HCT116 (cell line): ENCODE measurements at regions not wholly inside any gene's neighbourhood (a gene's known extent, or its start where the extent isn't known, plus 50 kb on each side); places are given as distances from the start of the nearest gene placed in this dataset.

Experiments used
- ATAC-seq: fragments of 200-7000 bp; cut with Tn5 transposase; 2 replicates; pipeline ENCODE4 v1.9.1; 2020; ENCODE audit warnings: mild to moderate bottlenecking, moderate library complexity
- BruUV-seq: library from RNA; stranded (reverse); fragments of 400-500 nt; replicated peaks from 2 replicates; lab custom pipeline; 2021; lab: Mats Ljungman, UMichigan
- CTCF ChIA-PET: fragments of 300-600 bp; sonication (Branson Sonifier 250); formaldehyde crosslinking; loops from one replicate; lab custom pipeline; 2021; ENCODE audit warnings: antibody characterized with exemption; lab: Charles Lee
- POLR2A ChIA-PET: fragments of 300-600, 350-600 bp; sonication (Branson Sonifier 250); formaldehyde crosslinking; loops from one replicate; lab custom pipeline; 2021; ENCODE audit warnings: antibody characterized with exemption; lab: Charles Lee
- RAD21 ChIA-PET, 2 experiments: fragments of 300-600 bp; sonication (Branson Sonifier 250); formaldehyde crosslinking; loops; one replicate each; lab custom pipeline; 2023; ENCODE audit warnings: low total read pairs in 2 of 2; ENCODE audit not compliant: uncharacterized antibody in 2 of 2, unreplicated experiment in 2 of 2, low non-redundant PET in 1 of 2; lab: Charles Lee
- DNase-seq: peaks from one replicate; pipeline ENCODE4 v3.0.0-alpha.2; 2010; ENCODE audit warnings: low read depth, low spot score
- H2AFZ ChIP-seq: fragments of 200-600 bp; shearing (Covaris generic), sonication (generic); 2 replicates; pipeline ENCODE4 v1.6.1; 2017; ENCODE audit warnings: low read depth, mixed run types, mixed read lengths, antibody characterized with exemption, low read length; ENCODE audit not compliant: poor library complexity, severe bottlenecking
- H3K27ac ChIP-seq: 2 replicates; pipeline ENCODE4 v1.5.1; 2012; ENCODE audit warnings: low read depth, low read length
- H3K27me3 ChIP-seq: fragments of 200-600 bp; sonication (generic); 2 replicates; pipeline ENCODE4 v1.6.1; 2016; ENCODE audit warnings: mixed run types, low read length, mixed read lengths; ENCODE audit not compliant: insufficient read depth
- H3K36me3 ChIP-seq, 2 experiments: fragments of 200-500 bp in 1 of 2; fragments of 200-600 bp in 1 of 2; sonication (Bioruptor generic) in 1 of 2; sonication (generic) in 1 of 2; 2 replicates each; pipeline versions ENCODE4 v1.5.1 to v1.6.1; 2014 to 2016; ENCODE audit warnings: low read length in 2 of 2, inconsistent platforms in 1 of 2, mixed read lengths in 1 of 2, mixed run types in 1 of 2; ENCODE audit not compliant: insufficient read depth in 2 of 2, control insufficient read depth in 1 of 2
- H3K4me1 ChIP-seq, 2 experiments: fragments of 200-600 bp in 1 of 2; sonication (generic) in 1 of 2; 2 replicates each; pipeline versions ENCODE4 v1.5.1 to v1.6.1; 2012 to 2017; ENCODE audit warnings: low read length in 2 of 2, inconsistent platforms in 1 of 2, mild to moderate bottlenecking in 1 of 2, mixed read lengths in 1 of 2, mixed run types in 1 of 2, moderate library complexity in 1 of 2; ENCODE audit not compliant: insufficient read depth in 2 of 2, control insufficient read depth in 1 of 2
- H3K4me2 ChIP-seq: fragments of 200-600 bp; sonication (generic); 2 replicates; pipeline ENCODE4 v1.6.1; 2017; ENCODE audit warnings: mixed run types, low read length, mixed read lengths
- H3K4me3 ChIP-seq, 2 experiments: fragments of 200-600 bp in 1 of 2; sonication (generic) in 1 of 2; replicated peaks in 1 of 2; 2 replicates each; pipeline ENCODE4 v1.5.1; 2011 to 2016; ENCODE audit warnings: low read length in 2 of 2, control low read depth in 1 of 2, low read depth in 1 of 2, mild to moderate bottlenecking in 1 of 2, mixed read lengths in 1 of 2, mixed run types in 1 of 2
- H3K79me2 ChIP-seq: fragments of 200-600 bp; sonication (generic); 2 replicates; pipeline ENCODE4 v1.6.1; 2017; ENCODE audit warnings: mild to moderate bottlenecking, mixed run types, low read length, moderate library complexity, mixed read lengths; ENCODE audit not compliant: insufficient read depth
- H3K9ac ChIP-seq: fragments of 200-600 bp; sonication (generic); 2 replicates; pipeline ENCODE4 v1.6.1; 2016; ENCODE audit warnings: low read length, mixed read lengths
- H3K9me2 ChIP-seq: fragments of 200-600 bp; sonication (generic), shearing (Covaris generic); 2 replicates; pipeline ENCODE4 v1.6.1; 2017; ENCODE audit warnings: mixed run types, mild to moderate bottlenecking, moderate library complexity; ENCODE audit not compliant: insufficient read depth
- H3K9me3 ChIP-seq, 2 experiments: fragments of 200-500 bp in 1 of 2; fragments of 200-600 bp in 1 of 2; sonication (Bioruptor generic) in 1 of 2; sonication (generic) in 1 of 2; 2 replicates each; pipeline ENCODE4 v1.6.1; 2014 to 2017; ENCODE audit warnings: low read length in 2 of 2, mixed read lengths in 2 of 2, inconsistent platforms in 1 of 2, low read depth in 1 of 2, mild to moderate bottlenecking in 1 of 2, mixed run types in 1 of 2, moderate library complexity in 1 of 2; ENCODE audit not compliant: control insufficient read depth in 1 of 2, insufficient read depth in 1 of 2
- H4K20me1 ChIP-seq: fragments of 200-600 bp; sonication (generic), shearing (Covaris generic); 2 replicates; pipeline ENCODE4 v1.6.1; 2017; ENCODE audit warnings: mixed run types, mild to moderate bottlenecking, moderate library complexity; ENCODE audit not compliant: insufficient read depth
- ATF3 ChIP-seq: IDR thresholded peaks from 2 replicates; pipeline ENCODE4 v1.6.1; 2012
- CBX3 ChIP-seq: IDR thresholded peaks from 2 replicates; pipeline ENCODE4 v1.6.1; 2012; ENCODE audit warnings: low read depth
- CEBPB ChIP-seq: IDR thresholded peaks from 2 replicates; pipeline ENCODE4 v1.6.1; 2012; ENCODE audit warnings: low read depth
- EGR1 ChIP-seq: IDR thresholded peaks from 2 replicates; pipeline ENCODE4 v1.6.1; 2012; ENCODE audit warnings: low read depth
- ELF1 ChIP-seq: IDR thresholded peaks from 2 replicates; pipeline ENCODE4 v1.6.1; 2012; ENCODE audit warnings: low read depth, borderline replicate concordance
- EZH2 ChIP-seq: fragments of 200-600 bp; sonication (generic); IDR thresholded peaks from 2 replicates; pipeline ENCODE4 v1.6.1; 2017; ENCODE audit warnings: antibody characterized with exemption, mixed run types
- EZH2phosphoT487 ChIP-seq: fragments of 200-600 bp; IDR thresholded peaks from 2 replicates; pipeline ENCODE4 v1.6.1; 2018; ENCODE audit warnings: antibody characterized with exemption, borderline replicate concordance
- FOSL1 ChIP-seq: IDR thresholded peaks from 2 replicates; pipeline ENCODE4 v1.6.1; 2012; ENCODE audit warnings: low read depth
- JUND ChIP-seq: IDR thresholded peaks from 2 replicates; pipeline ENCODE4 v1.6.1; 2012
- MAX ChIP-seq: IDR thresholded peaks from 2 replicates; pipeline ENCODE4 v1.6.1; 2012
- POLR2A ChIP-seq: IDR thresholded peaks from 2 replicates; pipeline ENCODE4 v1.7.0; 2011; ENCODE audit warnings: borderline replicate concordance; ENCODE audit not compliant: insufficient read depth, insufficient read length; ENCODE audit errors: extremely low read depth
- POLR2AphosphoS5 ChIP-seq: IDR thresholded peaks from 2 replicates; pipeline ENCODE4 v1.6.1; 2011; ENCODE audit warnings: mild to moderate bottlenecking, low read depth, low read length, moderate library complexity
- SIN3A ChIP-seq: IDR thresholded peaks from 2 replicates; pipeline ENCODE4 v1.6.1; 2012; ENCODE audit warnings: low read depth
- SP1 ChIP-seq: IDR thresholded peaks from 2 replicates; pipeline ENCODE4 v1.6.1; 2012; ENCODE audit warnings: low read depth
- SRF ChIP-seq: IDR thresholded peaks from 2 replicates; pipeline ENCODE4 v1.6.1; 2012; ENCODE audit warnings: low read depth
- TCF7L2 ChIP-seq: IDR thresholded peaks from 2 replicates; pipeline ENCODE4 v1.7.0; 2011; ENCODE audit warnings: borderline replicate concordance, inconsistent platforms; ENCODE audit not compliant: insufficient read depth, insufficient read length; ENCODE audit errors: extremely low read depth
- YY1 ChIP-seq: IDR thresholded peaks from 2 replicates; pipeline ENCODE4 v1.6.1; 2011; ENCODE audit warnings: low read length, low read depth, moderate library complexity, mild to moderate bottlenecking; ENCODE audit not compliant: insufficient replicate concordance; ENCODE audit errors: extremely low read depth
- ZFX ChIP-seq: fragments of 450-650 bp; IDR thresholded peaks from 2 replicates; pipeline ENCODE4 v1.6.1; 2017
- ZNF274 ChIP-seq: fragments of 200-500 bp; sonication (Bioruptor generic); IDR thresholded peaks from 2 replicates; pipeline ENCODE4 v1.6.1; 2014; ENCODE audit warnings: mild to moderate bottlenecking, low read depth, low read length, inconsistent platforms
- intact Hi-C: fragments of 100-400 bp; cut with micrococcal nuclease; formaldehyde crosslinking; loops from 2 replicates; pipeline ENCODE4 v1.10.0; 2022
- TF ChIP-seq, protein P1 (sequence below): IDR thresholded peaks from 2 replicates; pipeline ENCODE4 v1.6.1; 2012; ENCODE audit warnings: low read depth

- Histone ChIP-seq H3K4me1 (peaks cover 18 to 26% of the 10 kb centered on the region in 2 experiments), H3K4me3 (peak overlapping the region; percentile 21 to 47), H2AFZ (peak overlapping the region; percentile 73), H3K36me3 (no peaks in the 10 kb centered on the region), H3K9me3 (no peaks in the 10 kb centered on the region), H4K20me1 (no peaks in the 10 kb centered on the region), H3K9me2 (no peaks in the 10 kb centered on the region), H3K4me2 (peak overlapping the region; percentile 88), H3K27me3 (peaks cover 5% of the 10 kb centered on the region; the same call in 1 of the 2 replicates), H3K79me2 (no peaks in the 10 kb centered on the region), H3K27ac (peak overlapping the region; percentile 10), H3K9ac (peak overlapping the region; percentile 61)
- no peak for TF ChIP-seq POLR2A
- no peak for TF ChIP-seq EZH2phosphoT487
- no peak for TF ChIP-seq ZNF274
- no peak for TF ChIP-seq SIN3A
- no peak for TF ChIP-seq ELF1
- no peak for TF ChIP-seq ZFX
- TF ChIP-seq ATF3: no peak
- TF ChIP-seq, protein P1, sequence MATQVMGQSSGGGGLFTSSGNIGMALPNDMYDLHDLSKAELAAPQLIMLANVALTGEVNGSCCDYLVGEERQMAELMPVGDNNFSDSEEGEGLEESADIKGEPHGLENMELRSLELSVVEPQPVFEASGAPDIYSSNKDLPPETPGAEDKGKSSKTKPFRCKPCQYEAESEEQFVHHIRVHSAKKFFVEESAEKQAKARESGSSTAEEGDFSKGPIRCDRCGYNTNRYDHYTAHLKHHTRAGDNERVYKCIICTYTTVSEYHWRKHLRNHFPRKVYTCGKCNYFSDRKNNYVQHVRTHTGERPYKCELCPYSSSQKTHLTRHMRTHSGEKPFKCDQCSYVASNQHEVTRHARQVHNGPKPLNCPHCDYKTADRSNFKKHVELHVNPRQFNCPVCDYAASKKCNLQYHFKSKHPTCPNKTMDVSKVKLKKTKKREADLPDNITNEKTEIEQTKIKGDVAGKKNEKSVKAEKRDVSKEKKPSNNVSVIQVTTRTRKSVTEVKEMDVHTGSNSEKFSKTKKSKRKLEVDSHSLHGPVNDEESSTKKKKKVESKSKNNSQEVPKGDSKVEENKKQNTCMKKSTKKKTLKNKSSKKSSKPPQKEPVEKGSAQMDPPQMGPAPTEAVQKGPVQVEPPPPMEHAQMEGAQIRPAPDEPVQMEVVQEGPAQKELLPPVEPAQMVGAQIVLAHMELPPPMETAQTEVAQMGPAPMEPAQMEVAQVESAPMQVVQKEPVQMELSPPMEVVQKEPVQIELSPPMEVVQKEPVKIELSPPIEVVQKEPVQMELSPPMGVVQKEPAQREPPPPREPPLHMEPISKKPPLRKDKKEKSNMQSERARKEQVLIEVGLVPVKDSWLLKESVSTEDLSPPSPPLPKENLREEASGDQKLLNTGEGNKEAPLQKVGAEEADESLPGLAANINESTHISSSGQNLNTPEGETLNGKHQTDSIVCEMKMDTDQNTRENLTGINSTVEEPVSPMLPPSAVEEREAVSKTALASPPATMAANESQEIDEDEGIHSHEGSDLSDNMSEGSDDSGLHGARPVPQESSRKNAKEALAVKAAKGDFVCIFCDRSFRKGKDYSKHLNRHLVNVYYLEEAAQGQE: no peak
- TF ChIP-seq JUND: no peak
- no peak for TF ChIP-seq TCF7L2
- TF ChIP-seq SRF: no peak
- no peak for TF ChIP-seq EZH2
- no peak for TF ChIP-seq MAX
- no peak for TF ChIP-seq EGR1
- TF ChIP-seq POLR2AphosphoS5: no peak
- no peak for TF ChIP-seq CEBPB
- no peak for TF ChIP-seq FOSL1
- TF ChIP-seq SP1: no peak
- no peak for TF ChIP-seq CBX3
- no peak for TF ChIP-seq YY1
- intact Hi-C loops: no loop called here
- ChIA-PET POLR2A (interaction anchor here (1.2 to 1.4 kb wide), 2 partner anchors 16 to 95 kb away, joined by 5 read pairs; partner anchors contain the start of gene ATF3), RAD21 (interaction anchor here in 1 of 2 experiments (1.9 kb wide), 1 partner anchor 36 kb away, joined by 4 read pairs; no protein-coding TSS in a partner anchor), CTCF (interaction anchor here (1.1 kb wide), 1 partner anchor 36 kb away, joined by 7 read pairs; no protein-coding TSS in a partner anchor)
- peak; percentile 10 for DNase-seq
- no TSS peak for BruUV-seq
- peak; percentile 75 for ATAC-seq
These were observed 80.9 kb downstream of the NENF start for GRCh38 chr1:212513586-212513985.
